ENCODE measurements at regions not wholly inside any gene's neighbourhood (a gene's known extent, or its start where the extent isn't known, plus 50 kb on each side); places are given as distances from the start of the nearest gene placed in this dataset.

DNA sequence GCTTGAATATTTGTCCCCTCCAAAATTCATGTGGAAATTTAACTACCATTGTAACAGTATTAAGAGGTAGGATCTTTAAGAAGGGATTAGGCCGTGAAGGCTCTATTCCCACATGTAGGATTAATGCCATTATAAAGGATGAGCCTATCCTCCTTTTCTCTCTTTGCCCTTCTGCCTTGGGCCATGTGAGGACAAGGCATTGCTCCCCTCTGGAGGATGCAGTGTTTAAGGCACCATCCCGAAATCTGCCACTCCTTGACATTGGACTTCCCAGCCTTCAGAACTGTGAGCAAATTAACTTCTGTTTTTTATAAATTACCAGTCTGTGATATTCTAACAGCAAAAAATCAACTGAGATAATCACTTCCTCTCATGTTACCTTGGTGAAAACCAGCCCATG, 124.4 kb downstream of the TOMM20 start:
- no peak overlapping the region for H3K27ac Mint-ChIP-seq
- no peak overlapping the region for H3K4me3 Mint-ChIP-seq
- H3K27me3 Mint-ChIP-seq (ENCODE audit: insufficient read depth) = peaks cover 2% of the 10 kb centered on the region
- no peaks in the 10 kb centered on the region for H3K4me1 Mint-ChIP-seq (ENCODE audit: low read depth)
- H3K9me3 Mint-ChIP-seq = peaks cover 4% of the 10 kb centered on the region; the same call in 1 of the 2 replicates
- DNase-seq = no peak
- TF ChIP-seq, protein P1, sequence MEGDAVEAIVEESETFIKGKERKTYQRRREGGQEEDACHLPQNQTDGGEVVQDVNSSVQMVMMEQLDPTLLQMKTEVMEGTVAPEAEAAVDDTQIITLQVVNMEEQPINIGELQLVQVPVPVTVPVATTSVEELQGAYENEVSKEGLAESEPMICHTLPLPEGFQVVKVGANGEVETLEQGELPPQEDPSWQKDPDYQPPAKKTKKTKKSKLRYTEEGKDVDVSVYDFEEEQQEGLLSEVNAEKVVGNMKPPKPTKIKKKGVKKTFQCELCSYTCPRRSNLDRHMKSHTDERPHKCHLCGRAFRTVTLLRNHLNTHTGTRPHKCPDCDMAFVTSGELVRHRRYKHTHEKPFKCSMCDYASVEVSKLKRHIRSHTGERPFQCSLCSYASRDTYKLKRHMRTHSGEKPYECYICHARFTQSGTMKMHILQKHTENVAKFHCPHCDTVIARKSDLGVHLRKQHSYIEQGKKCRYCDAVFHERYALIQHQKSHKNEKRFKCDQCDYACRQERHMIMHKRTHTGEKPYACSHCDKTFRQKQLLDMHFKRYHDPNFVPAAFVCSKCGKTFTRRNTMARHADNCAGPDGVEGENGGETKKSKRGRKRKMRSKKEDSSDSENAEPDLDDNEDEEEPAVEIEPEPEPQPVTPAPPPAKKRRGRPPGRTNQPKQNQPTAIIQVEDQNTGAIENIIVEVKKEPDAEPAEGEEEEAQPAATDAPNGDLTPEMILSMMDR (IDR thresholded peaks at IDR 0.05) = no peak
- no peaks in the 10 kb centered on the region for H3K36me3 Mint-ChIP-seq (ENCODE audit: low read depth)

DNA sequence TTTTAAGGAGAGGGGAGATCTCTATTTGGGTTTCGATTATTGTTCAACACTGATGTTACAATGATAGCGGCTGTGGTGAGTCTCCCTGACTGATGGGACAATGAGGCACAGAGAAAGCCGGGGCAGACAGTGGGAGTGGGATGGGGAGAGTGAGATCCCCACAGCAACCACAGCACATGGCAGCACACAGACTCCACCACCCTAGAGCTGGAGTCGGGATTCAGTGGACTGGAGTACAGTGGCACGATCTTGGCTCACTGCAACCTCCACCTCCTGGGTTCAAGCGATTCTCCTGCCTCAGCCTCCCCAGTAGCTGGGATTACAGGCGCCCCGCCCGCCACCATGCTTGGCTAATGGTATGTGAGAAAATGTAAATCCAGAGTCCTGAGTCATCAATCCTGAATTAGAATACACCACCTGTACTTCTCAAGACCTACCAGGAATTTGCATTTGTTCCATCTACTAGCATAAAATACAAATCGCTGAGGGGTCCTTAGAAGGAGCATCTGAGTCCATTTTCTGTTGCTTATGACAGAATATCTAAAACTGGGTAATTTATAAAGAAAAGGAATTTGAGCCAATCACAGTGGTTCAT, 125.8 kb downstream of the TOMM20 start:
- Mint-ChIP-seq H3K27ac (no peak overlapping the region), H3K4me1 (ENCODE audit: low read depth) (peaks cover 11% of the 10 kb centered on the region), H3K27me3 (ENCODE audit: insufficient read depth) (peaks cover 2% of the 10 kb centered on the region), H3K36me3 (ENCODE audit: low read depth) (no peaks in the 10 kb centered on the region), H3K9me3 (peaks cover 4% of the 10 kb centered on the region; the same call in 1 of the 2 replicates), H3K4me3 (no peak overlapping the region)
- no peak for DNase-seq
- TF ChIP-seq, protein P1 (IDR thresholded peaks at IDR 0.05) = no peak

DNA sequence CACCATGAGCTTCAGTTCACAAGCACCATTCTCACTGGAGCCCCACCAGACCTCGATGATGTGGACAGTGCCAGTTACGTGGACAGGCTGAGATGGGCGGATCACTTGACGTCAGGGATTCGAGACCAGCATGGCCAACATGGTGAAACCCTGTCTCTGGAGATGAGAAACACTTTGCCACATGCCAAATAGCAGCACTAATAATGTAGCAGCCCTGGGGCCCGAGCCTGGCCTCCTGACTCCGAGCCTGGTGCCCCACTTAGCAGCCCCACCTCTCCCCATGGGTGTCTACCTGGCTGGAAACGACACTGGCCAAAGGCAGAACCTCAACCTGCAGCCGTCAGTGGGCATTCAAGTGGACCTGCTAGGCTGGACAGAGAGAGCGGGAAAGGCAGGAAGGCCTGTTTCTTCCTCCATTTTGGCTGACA, 129.1 kb downstream of the TOMM20 start:
- Mint-ChIP-seq H3K27ac (no peak overlapping the region), H3K4me3 (no peak overlapping the region), H3K27me3 (ENCODE audit: insufficient read depth) (no peaks in the 10 kb centered on the region; the same call in 1 of the 2 replicates), H3K9me3 (no peaks in the 10 kb centered on the region), H3K36me3 (ENCODE audit: low read depth) (no peaks in the 10 kb centered on the region), H3K4me1 (ENCODE audit: low read depth) (peaks cover 27% of the 10 kb centered on the region)
- DNase-seq = no peak
- TF ChIP-seq, protein P1 (IDR thresholded peaks at IDR 0.05) = no peak

DNA sequence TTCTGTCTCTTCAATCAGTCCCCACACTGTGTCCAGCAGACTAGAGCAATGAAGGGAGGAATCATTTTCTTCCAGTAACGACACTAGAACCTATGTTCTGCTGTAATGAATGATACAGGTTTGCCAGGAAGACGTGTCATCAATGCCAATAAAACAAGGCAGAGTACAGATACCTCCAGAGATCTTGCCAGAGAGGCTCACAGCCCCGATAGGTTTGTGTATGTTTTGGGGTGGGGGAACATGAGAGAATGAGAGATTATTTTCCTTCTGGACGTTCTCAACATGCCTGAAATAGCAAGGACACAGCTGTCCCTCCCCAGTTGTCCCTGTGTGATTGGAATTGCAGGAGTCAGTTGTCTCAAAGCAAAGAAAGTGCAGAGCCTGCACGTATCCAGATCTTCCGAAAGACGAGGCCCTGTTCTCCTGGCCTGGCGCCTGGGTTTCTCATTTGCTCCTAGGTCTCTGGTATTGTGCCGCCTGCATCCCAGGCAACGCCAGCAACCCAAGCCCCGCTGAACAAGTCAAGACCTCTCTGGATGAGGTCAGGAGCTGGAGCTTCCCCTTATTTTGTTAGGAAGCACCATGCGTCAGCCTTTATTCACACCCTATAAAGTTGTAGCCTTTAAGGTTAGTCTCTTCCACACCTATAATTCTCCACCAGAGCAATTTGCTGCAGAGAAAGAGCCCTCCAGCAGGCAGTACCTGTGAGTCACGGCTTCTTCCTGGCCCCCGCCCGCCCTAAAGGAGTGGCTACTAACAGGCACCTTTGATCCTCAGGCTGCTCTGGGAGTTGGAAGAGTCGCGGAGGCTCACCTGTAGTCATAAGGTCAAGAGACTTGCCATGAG, 130.5 kb downstream of the TOMM20 start:
- Mint-ChIP-seq H3K4me1 (ENCODE audit: low read depth) (peaks cover 27% of the 10 kb centered on the region), H3K27ac (peak overlapping the region; percentile 93), H3K36me3 (ENCODE audit: low read depth) (no peaks in the 10 kb centered on the region), H3K4me3 (peak overlapping the region; percentile 78), H3K9me3 (no peaks in the 10 kb centered on the region), H3K27me3 (ENCODE audit: insufficient read depth) (no peaks in the 10 kb centered on the region)
- TF ChIP-seq, protein P1 (IDR thresholded peaks at IDR 0.05) = no peak
- DNase-seq = peak; percentile 36

DNA sequence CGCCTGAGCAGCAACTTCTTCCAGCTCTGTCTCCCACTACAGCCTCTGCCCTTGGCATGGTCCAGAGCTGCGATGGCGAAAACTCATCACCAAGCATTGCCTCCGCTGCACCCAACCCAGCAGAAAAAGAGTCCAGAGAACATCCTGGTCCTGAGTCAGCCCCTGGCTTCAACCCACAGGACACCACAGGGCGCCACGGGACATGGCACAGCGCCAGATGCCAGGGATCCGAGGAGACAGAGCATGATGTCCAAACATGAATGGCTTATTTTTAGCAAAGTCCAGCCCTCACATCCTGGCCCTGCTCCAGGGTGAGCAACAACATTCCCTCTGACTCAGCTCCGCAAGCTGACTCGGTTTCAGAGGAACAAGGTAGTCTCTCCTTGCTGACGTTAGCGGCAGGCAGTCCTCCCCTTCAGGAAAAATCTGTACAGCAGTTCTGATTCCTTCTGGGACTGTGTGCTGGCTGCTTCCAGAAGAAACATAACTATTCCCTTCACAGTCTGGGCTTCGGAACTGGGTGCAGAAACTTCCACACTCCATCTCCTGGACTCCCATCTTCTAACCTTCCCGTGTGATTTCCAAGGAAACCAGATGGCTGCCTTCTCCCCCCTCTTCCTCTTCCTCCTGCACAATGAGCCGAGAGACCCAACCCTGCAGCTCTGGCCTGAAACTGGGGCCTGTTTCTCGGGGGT, 131.3 kb downstream of the TOMM20 start:
- Mint-ChIP-seq H3K36me3 (ENCODE audit: low read depth) (no peaks in the 10 kb centered on the region), H3K9me3 (no peaks in the 10 kb centered on the region), H3K27ac (peak overlapping the region; percentile 93), H3K4me1 (ENCODE audit: low read depth) (peaks cover 27% of the 10 kb centered on the region), H3K4me3 (peak overlapping the region; percentile 78), H3K27me3 (ENCODE audit: insufficient read depth) (no peaks in the 10 kb centered on the region)
- DNase-seq = peak; percentile 100
- TF ChIP-seq, protein P1 (IDR thresholded peaks at IDR 0.05) = no peak
